ENCODE measurements at regions not wholly inside any gene's neighbourhood (a gene's known extent, or its start where the extent isn't known, plus 50 kb on each side); places are given as distances from the start of the nearest gene placed in this dataset.

DNA sequence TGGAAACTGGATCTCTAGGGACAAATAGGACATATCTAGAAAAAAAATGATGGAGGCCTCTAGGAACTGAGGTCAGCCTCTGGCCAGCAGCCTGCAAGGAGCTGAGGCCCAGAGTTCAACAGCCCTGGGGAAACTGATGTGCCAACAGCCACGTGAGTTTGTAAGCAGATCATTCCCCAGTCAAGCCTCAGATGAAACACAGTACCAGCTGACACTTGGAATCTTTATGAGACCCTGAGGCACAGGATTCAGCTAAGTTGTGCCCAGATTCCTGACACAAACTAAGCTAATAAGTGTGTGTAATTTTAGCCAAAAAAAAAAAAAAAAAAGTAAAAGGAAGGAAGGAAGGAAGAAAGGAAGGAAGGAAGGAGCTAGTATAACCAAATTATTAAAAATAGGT lies 1059.8 kb upstream of the MAP3K7 start:
- DNase-seq (ENCODE audit: low read depth in 2 of 2), result no peak

DNA sequence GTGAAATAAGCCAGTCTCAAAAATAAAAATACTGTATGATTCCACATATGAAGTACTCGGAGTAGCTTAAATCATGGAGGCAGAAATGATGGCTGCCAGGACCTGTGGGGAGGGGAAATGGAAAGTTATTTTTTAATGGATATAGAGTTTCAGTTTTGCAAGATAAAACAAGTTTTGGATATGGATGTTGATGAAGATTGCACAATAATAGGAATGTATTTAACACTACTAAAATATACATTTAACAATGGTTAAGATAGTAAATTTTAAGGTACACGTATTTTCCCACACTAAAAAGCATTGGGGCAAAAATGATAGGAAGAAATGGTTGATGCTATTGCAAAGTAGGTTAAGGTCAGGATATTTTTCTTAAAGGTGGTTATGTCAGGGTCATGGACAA lies 1058.9 kb upstream of the MAP3K7 start:
- DNase-seq (ENCODE audit: low read depth in 2 of 2), result no peak

DNA sequence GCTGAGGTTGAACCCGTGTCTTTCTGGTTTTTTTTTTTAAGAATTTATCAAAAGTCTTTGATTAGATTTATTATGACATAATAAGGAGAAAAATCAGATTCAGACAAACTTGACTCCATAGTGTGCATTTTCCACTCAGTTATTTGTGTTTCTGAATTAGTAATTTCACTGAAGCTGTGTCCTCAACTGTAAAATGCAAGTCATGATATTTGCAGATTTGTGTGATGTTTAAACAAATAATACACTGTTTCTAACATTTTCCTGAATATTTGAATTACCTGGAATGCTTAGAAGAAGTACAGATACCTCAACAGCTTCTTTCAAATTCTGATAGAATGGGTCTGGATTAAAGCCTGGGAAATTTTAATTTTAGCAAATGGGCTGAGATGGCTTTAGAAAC lies 1050.3 kb upstream of the MAP3K7 start:
- DNase-seq (ENCODE audit: low read depth in 2 of 2), result no peak

DNA sequence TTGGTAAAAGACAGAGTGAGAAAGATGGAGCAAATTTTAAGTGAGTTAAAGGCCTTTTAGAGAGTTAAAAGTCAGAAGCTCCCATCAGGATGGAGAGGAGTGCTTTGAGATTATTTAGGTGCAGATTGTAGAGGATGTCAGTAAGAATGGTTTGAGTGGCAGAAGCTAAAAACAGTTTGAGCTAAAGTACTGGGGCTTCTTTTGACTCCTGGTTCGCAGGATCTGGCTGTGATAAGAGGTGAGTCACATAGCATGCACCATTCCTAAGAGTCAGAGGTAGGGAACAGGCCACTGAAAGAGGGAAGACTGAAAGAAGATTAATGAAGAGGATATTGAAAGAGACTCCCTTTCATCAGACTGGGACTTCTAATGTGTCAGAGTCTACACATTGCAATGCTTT lies 1047.9 kb upstream of the MAP3K7 start:
- no peak for DNase-seq (ENCODE audit: low read depth in 2 of 2)

DNA sequence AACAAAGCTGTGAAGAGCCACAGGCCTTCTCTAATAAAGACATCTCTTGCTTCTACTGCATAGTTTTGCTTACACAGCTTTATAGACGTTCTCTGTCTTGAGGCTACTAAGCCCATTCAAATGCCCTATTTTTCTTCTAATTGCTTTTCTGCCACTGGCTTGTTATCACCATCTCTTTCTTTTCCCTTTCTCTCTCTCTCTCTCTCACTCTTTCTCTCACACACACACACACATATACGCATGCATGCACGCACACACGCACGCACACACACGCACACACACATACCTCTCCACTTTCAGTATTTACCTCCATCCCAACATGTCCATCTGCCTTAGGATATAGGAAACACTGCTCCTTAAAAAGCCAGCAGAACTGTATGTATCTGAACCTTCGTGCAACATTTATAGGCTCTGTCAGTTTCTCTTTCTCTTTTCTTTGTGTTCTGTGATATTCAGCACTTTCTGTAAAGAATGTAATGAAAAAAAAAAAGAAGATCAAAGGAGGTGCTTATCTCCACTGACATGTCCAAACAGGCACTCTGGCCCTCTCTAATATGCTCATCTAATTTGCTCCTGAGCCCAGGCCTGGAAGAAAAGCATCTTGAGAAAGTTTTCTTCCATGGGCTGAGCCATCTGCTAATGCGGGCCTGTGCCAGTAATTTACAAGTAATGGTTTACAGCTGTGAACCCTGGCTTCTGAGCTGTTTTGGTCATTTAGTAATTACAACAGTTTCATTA lies 1046.7 kb upstream of the MAP3K7 start:
- DNase-seq (ENCODE audit: low read depth in 2 of 2), result no peak

DNA sequence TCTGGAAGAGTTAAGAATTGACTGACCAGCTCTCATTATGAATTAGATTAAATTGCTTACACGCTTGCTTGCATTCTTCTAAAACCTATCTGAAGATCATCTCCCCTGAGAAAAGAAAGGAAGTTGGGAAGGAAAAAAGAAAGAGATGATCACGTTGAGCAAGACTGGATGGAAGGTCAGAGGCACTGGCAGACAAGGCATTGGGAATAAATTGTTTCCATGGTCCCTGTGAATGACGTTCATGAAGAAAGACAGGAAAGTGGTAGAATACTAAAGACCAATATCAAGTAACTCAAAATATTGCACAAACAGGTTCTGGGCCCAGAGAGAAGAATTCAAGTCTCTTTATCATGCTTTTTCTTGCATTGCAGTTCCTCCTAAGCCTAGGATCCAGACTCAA lies 1045.4 kb upstream of the MAP3K7 start:
- DNase-seq (ENCODE audit: low read depth in 2 of 2), result no peak

DNA sequence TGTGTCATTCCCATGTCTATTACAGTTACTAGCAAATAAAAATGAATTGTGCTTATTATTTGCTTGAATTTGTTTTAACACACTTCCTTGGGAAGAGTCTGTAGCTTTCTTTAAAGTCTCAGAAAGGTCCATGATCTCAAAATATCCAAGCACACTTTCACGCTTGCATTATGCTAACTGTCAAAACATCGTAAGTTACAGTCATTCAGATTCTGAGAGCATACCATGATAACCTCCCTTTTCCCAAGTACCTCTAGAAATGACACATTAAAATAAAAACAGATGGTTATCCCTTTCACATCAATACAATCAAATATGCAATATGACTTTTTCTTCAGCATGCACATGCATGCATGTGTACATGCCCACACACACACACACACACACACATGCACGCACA lies 1044.4 kb upstream of the MAP3K7 start:
- DNase-seq (ENCODE audit: low read depth in 2 of 2), result no peak

DNA sequence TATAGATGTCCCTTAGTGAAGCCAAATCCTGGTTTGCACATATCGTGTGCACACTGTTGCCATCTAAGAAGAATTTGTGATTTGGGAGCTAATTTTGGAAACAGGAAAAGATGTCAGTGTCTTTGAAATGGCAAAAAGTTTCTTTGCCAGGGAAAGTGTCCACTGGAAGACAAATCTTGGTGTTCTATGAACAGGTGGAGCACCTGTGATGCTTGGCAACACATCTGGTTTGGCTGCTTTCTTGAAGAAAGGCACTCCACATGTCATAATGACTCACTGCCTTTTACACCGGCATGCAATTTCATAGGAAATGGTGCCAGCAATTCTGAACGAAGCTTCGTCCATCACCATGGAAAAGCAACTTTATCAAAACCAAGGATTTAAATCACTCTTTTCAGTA lies 1040.0 kb upstream of the MAP3K7 start:
- DNase-seq (ENCODE audit: low read depth in 2 of 2), result no peak

DNA sequence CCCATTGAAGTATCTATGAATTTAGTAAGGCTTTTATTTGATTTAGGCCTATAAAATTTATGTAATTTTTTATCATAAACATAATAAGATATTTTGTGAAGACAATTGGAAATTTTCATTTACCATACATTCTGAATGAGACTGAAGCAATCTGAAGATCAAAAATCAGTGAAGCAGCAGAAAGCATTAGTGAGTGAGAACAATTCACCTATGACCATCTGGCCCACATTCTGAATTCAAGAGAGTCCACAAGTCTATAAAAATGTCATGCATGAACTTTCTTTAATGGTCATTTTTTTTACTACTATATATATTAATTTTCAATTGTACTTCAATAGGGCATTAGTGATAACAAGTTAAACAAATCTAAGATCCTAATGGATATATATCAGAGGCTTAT lies 1026.6 kb upstream of the MAP3K7 start:
- DNase-seq (ENCODE audit: low read depth in 2 of 2), result no peak

DNA sequence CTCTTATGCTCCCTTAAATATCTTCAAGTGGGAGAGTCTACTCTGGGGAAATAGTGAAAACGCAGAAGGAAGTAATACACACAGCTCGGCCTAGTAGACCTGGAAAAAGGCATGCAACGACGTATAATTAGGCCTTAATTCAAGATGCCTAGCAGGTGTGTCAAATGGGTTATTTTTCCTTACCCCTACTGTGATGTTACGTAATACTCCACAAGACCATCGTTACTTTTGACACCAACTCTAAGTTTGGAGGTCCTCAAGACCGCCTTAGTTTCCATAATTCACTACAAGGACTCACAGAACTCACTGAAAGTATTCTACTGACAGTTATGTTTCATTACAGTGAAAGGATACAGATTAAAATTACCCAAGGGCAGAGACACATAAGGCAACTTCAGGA lies 1024.3 kb upstream of the MAP3K7 start:
- no peak for DNase-seq (ENCODE audit: low read depth in 2 of 2)

DNA sequence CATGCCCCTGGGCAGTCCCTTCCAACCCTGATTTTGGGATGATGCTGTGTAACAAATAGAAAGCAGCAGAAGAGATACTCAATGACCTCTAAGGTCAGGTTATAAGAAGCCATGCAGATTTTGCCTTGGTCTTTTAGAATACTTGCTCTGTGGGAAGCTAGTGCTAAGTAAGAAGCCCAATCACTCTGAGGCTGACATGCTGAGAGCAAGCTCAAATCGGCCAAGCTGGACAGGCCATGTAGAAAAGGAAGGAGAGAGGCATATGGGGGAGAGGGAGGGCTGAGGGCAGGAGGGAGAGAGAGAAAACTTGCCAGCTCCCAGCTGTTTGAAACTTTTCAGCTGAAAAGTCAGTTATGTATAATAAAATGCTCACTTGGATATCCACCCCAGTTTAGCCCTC lies 1021.6 kb upstream of the MAP3K7 start:
- no peak for DNase-seq (ENCODE audit: low read depth in 2 of 2)

DNA sequence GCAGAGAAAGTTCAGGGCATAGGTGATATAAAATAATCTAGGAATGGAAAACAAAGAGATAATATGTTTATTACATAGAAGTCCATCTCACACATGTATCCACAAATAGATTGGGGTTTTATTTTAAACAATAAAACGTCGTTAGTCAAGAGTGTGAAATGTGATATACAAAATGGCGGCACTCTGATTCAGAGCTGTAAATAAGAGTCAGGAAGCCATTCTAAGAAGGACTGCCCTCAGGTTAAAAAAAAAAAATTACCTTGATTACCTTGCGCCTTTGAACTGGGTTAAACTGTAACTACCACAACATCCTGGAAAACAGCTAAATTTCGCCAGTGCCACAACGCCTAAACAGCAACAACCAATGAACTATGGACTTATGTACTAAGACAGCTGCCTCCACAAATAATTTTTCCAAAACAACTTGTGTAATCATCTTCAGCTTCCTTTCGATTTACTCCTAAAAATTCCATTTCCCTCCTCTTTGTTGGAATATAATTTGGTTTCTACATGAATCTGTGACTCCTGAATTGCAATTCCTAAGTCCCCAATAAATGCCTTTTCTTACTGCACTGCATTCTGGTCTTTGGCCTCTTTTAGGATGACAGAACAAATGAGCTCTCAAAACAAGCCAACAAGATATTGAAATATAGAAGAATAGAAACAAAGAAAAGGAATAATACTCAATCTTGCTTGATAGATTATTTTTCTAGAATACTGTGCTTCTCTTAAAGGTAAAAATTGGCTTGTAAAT lies 1019.5 kb upstream of the MAP3K7 start:
- DNase-seq (ENCODE audit: low read depth in 2 of 2), result no peak

DNA sequence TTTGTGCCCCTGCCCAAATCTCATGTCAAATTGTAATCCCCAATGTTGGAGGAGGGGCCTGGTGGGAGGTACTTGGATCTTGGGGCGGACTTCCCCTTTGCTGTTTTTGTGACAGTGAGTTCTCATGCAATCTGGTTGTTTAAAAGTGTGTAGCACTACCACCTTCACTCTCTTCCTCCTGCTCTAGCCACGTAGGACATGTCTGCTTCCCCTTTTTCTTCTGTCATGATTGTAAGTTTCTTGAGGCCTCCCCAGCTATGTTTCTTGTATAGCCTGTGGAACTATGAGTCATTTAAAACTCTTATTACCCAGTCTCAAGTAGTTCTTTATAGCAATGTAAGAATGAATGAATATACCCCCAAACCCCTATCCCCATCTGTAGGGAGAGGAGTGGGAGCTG lies 1013.7 kb upstream of the MAP3K7 start:
- no peak for DNase-seq (ENCODE audit: low read depth in 2 of 2)

DNA sequence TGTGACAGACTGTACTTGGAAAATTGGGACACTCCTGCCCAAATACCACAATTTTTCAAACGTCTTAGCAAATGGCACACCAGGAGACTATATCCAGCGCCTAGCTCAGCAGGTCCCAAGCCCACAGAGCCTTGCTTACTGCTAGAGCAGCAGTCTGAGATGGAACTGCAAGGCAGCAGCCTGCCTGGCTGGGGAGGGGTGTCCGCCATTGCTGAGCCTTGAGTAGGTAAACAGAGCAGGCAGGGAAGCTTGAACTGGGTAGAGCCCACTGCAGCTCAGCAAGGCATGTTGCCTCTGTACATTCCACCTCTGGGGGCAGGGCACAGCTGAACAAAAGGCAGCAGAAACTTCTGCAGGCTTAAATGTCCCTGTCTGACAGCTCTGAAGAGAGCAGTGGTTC lies 1003.3 kb upstream of the MAP3K7 start:
- no peak for DNase-seq (ENCODE audit: low read depth in 2 of 2)

DNA sequence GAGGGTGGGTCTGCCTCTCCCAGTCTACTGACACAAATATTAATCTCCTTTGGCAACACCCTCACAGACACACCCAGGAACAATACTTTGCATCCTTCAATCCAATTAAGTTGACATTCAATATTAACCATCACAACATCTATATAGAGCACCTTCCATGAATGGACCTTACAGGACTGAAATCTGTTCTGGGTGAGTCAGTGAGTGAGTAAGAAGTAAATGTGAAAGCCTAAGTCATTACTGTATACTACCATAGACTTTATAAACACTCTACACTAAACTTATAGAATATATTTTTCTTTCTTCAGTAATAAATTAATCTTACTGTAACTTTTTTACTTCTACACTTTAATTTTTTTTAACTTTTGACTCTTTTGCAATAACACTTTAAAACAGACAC lies 993.8 kb upstream of the MAP3K7 start:
- DNase-seq (ENCODE audit: low read depth in 2 of 2), result no peak

DNA sequence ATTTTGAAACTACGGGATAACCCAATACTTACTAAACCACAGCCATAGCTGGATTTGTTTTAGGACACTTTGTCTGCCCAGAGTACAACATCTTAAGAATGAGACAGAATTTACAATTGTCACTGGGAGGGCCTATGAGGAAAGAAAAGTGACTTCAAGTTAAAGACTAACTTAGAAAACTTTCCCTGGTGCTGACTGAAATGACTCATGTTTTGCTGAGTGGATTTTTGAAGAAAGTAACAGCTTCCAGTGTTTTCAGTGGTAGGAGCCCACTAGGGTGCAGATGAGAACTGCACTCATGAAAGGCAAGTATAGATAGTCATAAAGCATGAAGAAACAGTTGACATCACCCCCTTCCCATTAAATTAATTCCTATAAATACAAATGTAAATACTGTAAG lies 988.2 kb upstream of the MAP3K7 start:
- DNase-seq (ENCODE audit: low read depth in 2 of 2), result no peak

DNA sequence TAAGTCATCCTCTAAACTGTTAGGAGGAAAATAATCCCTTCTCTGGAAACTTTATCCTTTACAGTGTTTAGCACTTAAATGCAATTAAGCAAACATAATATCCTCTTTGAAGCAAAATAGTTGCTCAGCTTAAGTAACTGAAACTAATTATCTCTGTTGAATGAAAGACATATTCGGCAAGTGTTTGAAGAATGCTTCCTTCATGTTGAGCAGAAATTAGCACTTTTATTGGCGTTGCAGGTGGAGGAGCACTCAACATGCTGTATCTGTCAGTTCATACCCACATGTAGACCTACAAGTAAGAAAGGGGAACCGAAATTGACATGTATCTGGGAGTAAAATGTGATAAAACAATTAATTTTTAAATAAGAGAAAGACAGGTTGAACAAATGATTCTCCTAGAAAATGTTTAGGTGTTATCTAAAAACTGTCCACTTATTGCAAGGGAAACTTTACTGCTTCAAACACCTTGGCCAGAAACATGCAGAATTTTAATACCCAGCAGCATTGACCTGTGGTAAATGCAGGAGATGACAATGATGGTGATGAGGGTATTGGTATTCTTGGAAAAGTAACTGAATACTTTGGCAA lies 987.0 kb upstream of the MAP3K7 start:
- no peak for DNase-seq (ENCODE audit: low read depth in 2 of 2)

DNA sequence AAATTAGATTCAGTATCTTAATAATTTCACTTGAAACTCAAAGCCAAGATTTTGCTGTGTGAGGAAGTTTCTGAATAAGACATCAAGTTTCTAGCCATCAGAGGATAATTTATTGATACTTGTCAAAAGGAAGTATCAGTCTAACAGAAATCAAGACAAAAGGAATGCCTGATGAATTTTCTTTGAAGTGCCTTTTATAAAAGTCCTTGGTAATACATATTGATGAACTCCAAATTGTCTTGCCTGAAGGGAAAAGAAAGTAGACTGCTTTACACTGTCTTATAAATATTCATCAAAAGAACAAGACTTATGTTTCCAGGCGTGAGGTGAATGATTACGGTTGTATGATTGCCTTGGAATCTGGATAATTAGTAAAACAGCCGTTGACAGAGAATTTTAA lies 986.0 kb upstream of the MAP3K7 start:
- DNase-seq (ENCODE audit: low read depth in 2 of 2), result no peak

DNA sequence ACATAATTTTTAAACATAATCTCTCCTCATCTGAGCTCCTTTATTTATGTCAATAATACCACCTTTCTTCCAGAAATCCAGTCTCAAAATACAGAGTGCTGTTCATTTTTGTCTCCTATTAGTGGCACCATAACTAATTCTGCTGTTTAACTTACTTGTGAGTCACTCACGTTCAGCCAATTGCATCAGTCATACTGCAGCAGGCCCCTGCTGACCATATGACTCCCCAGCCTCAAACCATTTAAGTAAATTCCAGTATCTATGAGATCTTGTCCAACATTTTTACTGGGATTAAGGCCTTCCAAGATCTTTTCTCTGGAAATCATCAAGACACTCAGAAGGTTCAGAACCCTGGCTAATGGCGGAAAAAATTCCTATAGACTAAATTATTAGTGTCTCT lies 982.2 kb upstream of the MAP3K7 start:
- no peak for DNase-seq (ENCODE audit: low read depth in 2 of 2)

DNA sequence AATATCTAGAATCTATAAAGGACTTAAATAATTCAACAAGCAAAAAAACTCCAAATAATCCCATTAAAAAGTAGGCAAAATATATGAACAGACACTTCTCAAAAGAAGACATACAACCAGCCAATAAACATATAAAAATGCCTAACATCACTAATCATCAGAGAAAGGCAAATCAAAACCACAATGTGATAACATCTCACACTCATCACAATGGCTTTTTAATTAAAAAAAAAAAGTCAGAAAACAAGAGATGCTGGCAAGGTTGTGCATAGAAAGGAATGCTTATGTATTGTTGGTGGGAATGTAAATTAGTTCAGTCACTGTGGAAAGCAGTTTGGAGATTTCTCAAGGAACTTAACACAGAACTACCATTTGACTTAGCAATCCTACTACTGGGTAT lies 979.6 kb upstream of the MAP3K7 start:
- DNase-seq (ENCODE audit: low read depth in 2 of 2), result no peak

DNA sequence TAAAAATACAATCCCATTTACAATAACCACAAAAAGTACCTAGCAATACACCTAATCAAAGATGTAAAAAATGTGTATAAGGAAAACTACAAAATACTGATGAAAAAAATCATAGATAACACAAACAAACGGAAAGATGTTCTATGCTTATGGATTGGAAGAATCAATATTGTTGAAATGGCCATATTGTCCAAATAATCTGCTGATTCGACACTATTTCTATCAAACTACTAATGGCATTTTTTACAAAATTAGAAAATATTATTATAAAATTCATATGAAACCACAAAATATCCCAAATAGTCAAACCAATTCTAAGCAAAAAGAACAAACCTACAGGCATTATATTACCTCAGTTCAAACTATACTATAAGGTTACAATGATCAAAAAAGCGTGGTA lies 978.3 kb upstream of the MAP3K7 start:
- DNase-seq (ENCODE audit: low read depth in 2 of 2), result no peak

DNA sequence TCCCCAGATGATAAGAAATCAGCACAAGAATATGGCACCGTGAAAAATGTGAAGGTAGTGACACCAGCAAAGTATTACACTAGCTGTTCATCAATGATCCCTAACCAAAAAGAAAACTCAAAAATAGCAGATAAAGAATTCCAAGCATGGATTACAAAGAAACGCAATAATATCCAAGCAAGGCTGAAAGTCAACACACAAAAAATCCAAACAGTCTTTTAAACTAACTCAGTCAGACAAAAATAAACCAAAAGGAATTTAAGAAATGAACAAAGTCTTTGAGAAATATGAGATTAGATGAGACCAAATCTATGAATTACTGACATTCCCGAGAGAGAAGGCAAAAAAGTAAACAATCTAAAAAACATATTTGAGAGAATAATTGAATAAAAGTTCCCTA lies 976.1 kb upstream of the MAP3K7 start:
- no peak for DNase-seq (ENCODE audit: low read depth in 2 of 2)

DNA sequence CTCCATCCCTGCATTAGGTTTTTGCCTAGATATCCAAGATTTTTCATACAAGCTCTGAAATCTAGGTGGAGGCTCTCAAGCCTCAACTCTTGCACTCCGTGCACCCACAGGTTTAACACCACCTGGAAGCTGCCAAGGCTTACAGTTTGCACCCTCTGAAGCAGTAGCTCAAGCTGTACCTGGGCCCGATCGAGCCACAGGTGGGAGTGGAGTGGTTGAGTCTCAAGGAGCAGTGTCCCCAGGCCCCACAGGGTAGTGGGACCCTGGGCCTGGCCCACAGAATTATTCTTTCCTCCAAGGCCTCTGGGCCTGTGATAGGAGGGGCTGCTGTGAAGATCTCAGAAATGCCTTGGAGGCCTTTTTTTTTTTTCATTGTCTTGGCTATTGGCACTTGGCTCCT lies 973.5 kb upstream of the MAP3K7 start:
- no peak for DNase-seq (ENCODE audit: low read depth in 2 of 2)
